Activated CD4-positive, CD25-positive, alpha-beta regulatory T cell treated with anti-CD3 and anti-CD28 coated beads, Interleukin-2, amount 50 U/mL, for 72 hours (primary cell): ENCODE measurements at regions not wholly inside any gene's neighbourhood (a gene's known extent, or its start where the extent isn't known, plus 50 kb on each side); places are given as distances from the start of the nearest gene placed in this dataset.
"Not testable (repeated sequence)": the region's sequence is repeated elsewhere in the genome, so short reads cannot be mapped to it uniquely, and the experiment has no call there.

ENCODE experiments used
- DNase-seq: peaks from one replicate; pipeline ENCODE4 v3.0.0; 2021

GRCh38 chr16:52386694-52387093 lies 160.2 kb downstream of the TOX3 start:
- DNase-seq = no peak

GRCh38 chr16:52384378-52384777 lies 162.6 kb downstream of the TOX3 start:
- no peak for DNase-seq

- DNase-seq = no peak
These were observed 163.2 kb downstream of the TOX3 start for GRCh38 chr16:52383640-52384292.

GRCh38 chr16:52383119-52383518 lies 163.8 kb downstream of the TOX3 start:
- no peak for DNase-seq

GRCh38 chr16:52379551-52379950 lies 167.4 kb downstream of the TOX3 start:
- DNase-seq = no peak

- no peak for DNase-seq
These were observed 170.2 kb downstream of the TOX3 start for GRCh38 chr16:52376676-52377280.

- DNase-seq = no peak
These were observed 174.6 kb downstream of the TOX3 start for GRCh38 chr16:52372313-52372712.

GRCh38 chr16:52368859-52369258 lies 178.1 kb downstream of the TOX3 start:
- DNase-seq = no peak

GRCh38 chr16:52367821-52368220 lies 179.1 kb downstream of the TOX3 start:
- DNase-seq = no peak

GRCh38 chr16:52366983-52367382 lies 180.0 kb downstream of the TOX3 start:
- no peak for DNase-seq

GRCh38 chr16:52364500-52364899 lies 182.4 kb downstream of the TOX3 start:
- no peak for DNase-seq

- DNase-seq = no peak
These were observed 183.9 kb downstream of the TOX3 start for GRCh38 chr16:52363082-52363481.

GRCh38 chr16:52357711-52358110 lies 189.2 kb downstream of the TOX3 start:
- no peak for DNase-seq

GRCh38 chr16:52353249-52353648 lies 193.7 kb downstream of the TOX3 start:
- no peak for DNase-seq

- DNase-seq = no peak
These were observed 195.5 kb downstream of the TOX3 start for GRCh38 chr16:52351451-52351850.

GRCh38 chr16:52350031-52350642 lies 196.8 kb downstream of the TOX3 start:
- no peak for DNase-seq

GRCh38 chr16:52346709-52347108 lies 200.2 kb downstream of the TOX3 start:
- no peak for DNase-seq

- DNase-seq = not testable (repeated sequence)
These were observed 213.3 kb downstream of the TOX3 start for GRCh38 chr16:52333673-52334072.

- DNase-seq = no peak
These were observed 226.0 kb downstream of the TOX3 start for GRCh38 chr16:52320930-52321439.

- DNase-seq = no peak
These were observed 228.5 kb downstream of the TOX3 start for GRCh38 chr16:52318302-52319009.

- no peak for DNase-seq
These were observed 230.7 kb downstream of the TOX3 start for GRCh38 chr16:52316241-52316640.

GRCh38 chr16:52312716-52313115 lies 234.2 kb downstream of the TOX3 start:
- no peak for DNase-seq
